ENCODE measurements at regions not wholly inside any gene's neighbourhood (a gene's known extent, or its start where the extent isn't known, plus 50 kb on each side); places are given as distances from the start of the nearest gene placed in this dataset.

DNA sequence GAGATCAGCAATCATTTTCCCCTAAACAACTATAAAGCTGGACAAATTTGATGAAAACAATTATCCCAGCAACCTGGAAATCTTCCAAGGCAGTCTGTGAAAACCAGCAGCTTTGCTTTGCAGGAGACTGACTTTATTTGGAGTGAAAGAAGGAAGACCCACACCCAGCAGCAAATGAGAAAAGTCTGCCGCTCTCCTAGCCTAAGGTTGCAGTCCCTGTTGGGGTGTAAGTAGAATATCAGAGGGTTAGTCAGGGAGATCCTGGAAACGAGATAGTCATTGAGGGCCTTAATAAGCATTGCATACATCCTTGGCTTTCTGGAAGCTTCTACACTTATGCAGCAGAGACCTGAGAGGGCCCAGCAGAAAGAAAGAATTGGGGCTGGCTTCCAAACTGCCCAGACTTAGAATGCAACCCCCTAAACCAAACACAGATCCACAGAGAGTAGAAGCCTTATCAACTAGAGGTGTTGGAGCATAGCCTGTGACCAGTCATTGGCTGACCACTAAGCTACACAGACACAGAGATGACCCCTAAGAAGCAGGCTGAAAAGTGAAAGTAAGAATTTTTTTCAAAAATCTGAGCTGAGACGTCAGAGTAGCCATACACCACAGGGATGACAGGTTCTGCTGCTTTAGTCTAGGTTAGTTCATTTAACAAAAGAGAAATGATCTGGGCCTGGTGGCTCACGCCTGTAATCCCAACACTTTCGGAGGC is 98.3 kb downstream of the LYPLAL1 start:
- H3K4me3 Mint-ChIP-seq = no peak overlapping the region
- H3K36me3 Mint-ChIP-seq (ENCODE audit: low read depth) = no peaks in the 10 kb centered on the region
- H3K9me3 Mint-ChIP-seq = no peaks in the 10 kb centered on the region
- no peaks in the 10 kb centered on the region for H3K27me3 Mint-ChIP-seq (ENCODE audit: low read depth)
- DNase-seq (ENCODE audit: low spot score) = no peak
- H3K27ac Mint-ChIP-seq = no peak overlapping the region
- no peaks in the 10 kb centered on the region for H3K4me1 Mint-ChIP-seq (ENCODE audit: low read depth)

DNA sequence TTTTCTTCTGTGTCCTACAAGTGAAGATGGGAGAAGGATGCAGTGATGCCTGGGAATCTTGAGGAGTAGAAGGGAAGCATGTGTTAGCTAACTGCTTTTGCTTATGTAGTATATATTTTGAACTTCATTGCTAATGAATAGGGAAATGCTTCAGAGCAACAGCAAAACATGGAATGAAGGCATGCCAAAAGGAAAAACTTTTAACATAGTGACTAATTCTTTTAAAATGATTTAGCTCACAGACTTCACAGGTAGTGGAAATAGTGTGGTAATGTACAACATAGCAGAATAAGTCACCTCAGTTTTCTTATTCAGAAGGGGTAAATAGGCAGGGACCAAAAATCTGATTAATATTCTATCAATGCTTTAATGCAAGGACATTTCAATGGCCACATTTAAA is 95.5 kb downstream of the LYPLAL1 start:
- H3K27me3 Mint-ChIP-seq (ENCODE audit: low read depth) = no peaks in the 10 kb centered on the region

GRCh38 chr1:219266524-219266923 is 92.8 kb downstream of the LYPLAL1 start:
- H3K27me3 Mint-ChIP-seq (ENCODE audit: low read depth) = no peaks in the 10 kb centered on the region
- H3K4me3 Mint-ChIP-seq = no peak overlapping the region
- no peaks in the 10 kb centered on the region for H3K36me3 Mint-ChIP-seq (ENCODE audit: low read depth)
- DNase-seq (ENCODE audit: low spot score) = no peak
- no peaks in the 10 kb centered on the region for H3K9me3 Mint-ChIP-seq
- H3K4me1 Mint-ChIP-seq (ENCODE audit: low read depth) = no peaks in the 10 kb centered on the region
- no peak overlapping the region for H3K27ac Mint-ChIP-seq

More for the DNA sequence above, 95.5 kb downstream of the LYPLAL1 start:
- H3K4me3 Mint-ChIP-seq = no peak overlapping the region
- no peaks in the 10 kb centered on the region for H3K9me3 Mint-ChIP-seq
- no peak for DNase-seq (ENCODE audit: low spot score)
- H3K27ac Mint-ChIP-seq = no peak overlapping the region
- no peaks in the 10 kb centered on the region for H3K4me1 Mint-ChIP-seq (ENCODE audit: low read depth)
- H3K36me3 Mint-ChIP-seq (ENCODE audit: low read depth) = no peaks in the 10 kb centered on the region

DNA sequence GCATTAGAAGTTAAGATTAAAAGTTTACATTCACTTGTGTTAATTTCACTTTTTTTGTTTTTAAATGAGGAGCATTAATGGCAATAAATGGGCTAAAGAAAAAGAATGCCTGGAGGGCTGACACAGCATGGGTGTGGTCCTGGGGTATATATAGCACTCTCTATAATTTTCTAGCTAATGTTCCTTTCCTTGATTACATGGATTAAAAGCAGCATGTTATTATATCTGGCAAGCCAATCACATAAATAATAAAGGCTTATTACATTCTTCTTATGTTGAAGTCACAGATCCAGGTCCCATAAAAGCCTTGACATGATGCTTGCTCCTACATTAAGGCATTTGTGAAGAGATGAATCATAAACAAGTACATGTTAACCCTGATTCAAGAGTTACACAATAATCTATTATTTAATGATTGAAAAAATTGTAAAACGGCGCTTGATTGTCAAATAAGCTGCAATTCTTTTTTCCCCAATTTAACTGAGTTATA is 91.4 kb downstream of the LYPLAL1 start:
- Mint-ChIP-seq H3K36me3 (ENCODE audit: low read depth) (no peaks in the 10 kb centered on the region), H3K27ac (no peak overlapping the region), H3K27me3 (ENCODE audit: low read depth) (no peaks in the 10 kb centered on the region), H3K4me1 (ENCODE audit: low read depth) (no peaks in the 10 kb centered on the region), H3K9me3 (no peaks in the 10 kb centered on the region), H3K4me3 (no peak overlapping the region)
- DNase-seq (ENCODE audit: low spot score) = no peak

GRCh38 chr1:219264561-219264960 is 90.9 kb downstream of the LYPLAL1 start:
- Mint-ChIP-seq H3K27ac (no peak overlapping the region), H3K4me1 (ENCODE audit: low read depth) (no peaks in the 10 kb centered on the region), H3K9me3 (no peaks in the 10 kb centered on the region), H3K27me3 (ENCODE audit: low read depth) (no peaks in the 10 kb centered on the region), H3K36me3 (ENCODE audit: low read depth) (no peaks in the 10 kb centered on the region), H3K4me3 (no peak overlapping the region)
- no peak for DNase-seq (ENCODE audit: low spot score)

Measured in T-helper 2 cell treated with Interferon-gamma antibody and Interleukin-4, amounts not matched to agents 5 μg/mL and 100 μg/mL, for 36 hours (primary cell).